Panc1 (cell line): ENCODE measurements at regions not wholly inside any gene's neighbourhood (a gene's known extent, or its start where the extent isn't known, plus 50 kb on each side); places are given as distances from the start of the nearest gene placed in this dataset.

Experiments
- ATAC-seq: fragments of 200-7000 bp; cut with Tn5 transposase; 2 replicates; pipeline ENCODE4 v1.9.1; 2020; ENCODE audit warnings: mild to moderate bottlenecking, moderate library complexity
- BruUV-seq: library from RNA; stranded (reverse); fragments of 400-500 nt; replicated peaks from 2 replicates; lab custom pipeline; 2021; lab: Mats Ljungman, UMichigan
- CTCF ChIA-PET: fragments of 300-600 bp; sonication (Branson Sonifier 250); formaldehyde crosslinking; loops from one replicate; lab custom pipeline; 2022; ENCODE audit warnings: antibody characterized with exemption; lab: Charles Lee
- POLR2A ChIA-PET: fragments of 300-600 bp; sonication (Branson Sonifier 250); formaldehyde crosslinking; loops from one replicate; lab custom pipeline; 2022; ENCODE audit warnings: antibody characterized with exemption; lab: Charles Lee
- DNase-seq: peaks from one replicate; pipeline ENCODE4 v3.0.0-alpha.2; 2010; ENCODE audit warnings: low read depth, low spot score
- H3K27ac ChIP-seq: 2 replicates; pipeline ENCODE4 v1.5.1; 2011; ENCODE audit warnings: mild to moderate bottlenecking, low read length, inconsistent platforms
- H3K27me3 ChIP-seq: fragments of 200-500 bp; sonication (Bioruptor generic); 2 replicates; pipeline ENCODE4 v1.6.0; 2014; ENCODE audit warnings: low read length, inconsistent platforms; ENCODE audit not compliant: control insufficient read depth, insufficient read depth
- H3K36me3 ChIP-seq: fragments of 200-500 bp; sonication (Bioruptor generic); 2 replicates; pipeline ENCODE4 v1.5.1; 2014; ENCODE audit warnings: inconsistent platforms, mild to moderate bottlenecking, low read length, moderate library complexity; ENCODE audit not compliant: control insufficient read depth, insufficient read depth
- H3K4me1 ChIP-seq: 2 replicates; pipeline ENCODE4 v1.5.1; 2011; ENCODE audit warnings: inconsistent platforms, mild to moderate bottlenecking, low read length, moderate library complexity; ENCODE audit not compliant: control insufficient read depth, insufficient read depth
- H3K4me3 ChIP-seq, 2 experiments: 2 replicates each; pipeline ENCODE4 v1.5.1; 2011 to 2012; ENCODE audit warnings: low read depth in 2 of 2, low read length in 2 of 2, mild to moderate bottlenecking in 2 of 2, inconsistent platforms in 1 of 2, moderate library complexity in 1 of 2
- H3K9me3 ChIP-seq: fragments of 200-500 bp; sonication (Bioruptor generic); 2 replicates; pipeline ENCODE4 v1.5.1; 2014; ENCODE audit warnings: low read depth, mild to moderate bottlenecking, inconsistent platforms, low read length, moderate library complexity; ENCODE audit not compliant: control insufficient read depth, insufficient read depth
- POLR2AphosphoS5 ChIP-seq: IDR thresholded peaks from 2 replicates; pipeline ENCODE4 v1.6.1; 2012; ENCODE audit warnings: mild to moderate bottlenecking, low read depth, low read length, moderate library complexity
- SIN3A ChIP-seq: IDR thresholded peaks from 2 replicates; pipeline ENCODE4 v1.6.1; 2012; ENCODE audit warnings: low read depth, mild to moderate bottlenecking, low read length, moderate library complexity, borderline replicate concordance; ENCODE audit not compliant: insufficient read depth
- TCF7L2 ChIP-seq: IDR thresholded peaks from 2 replicates; pipeline ENCODE4 v1.6.1; 2011; ENCODE audit warnings: mild to moderate bottlenecking, low read depth, low read length, inconsistent platforms
- in situ Hi-C: cut with HindIII; loops from 2 replicates; pipeline ENCODE4 v1.10.0; 2016; ENCODE audit warnings: low sequenced_read_pairs, low pct_unique_long_range_greater_than_20kb
- intact Hi-C: fragments of 100-400 bp; cut with micrococcal nuclease; formaldehyde crosslinking; loops from one replicate; pipeline ENCODE4 v1.10.0; 2022; ENCODE audit not compliant: unreplicated experiment
- TF ChIP-seq, protein P1 (sequence below): fragments of 450-650 bp; IDR thresholded peaks from 2 replicates; pipeline ENCODE4 v1.5.1; 2017; ENCODE audit warnings: mild to moderate bottlenecking
- TF ChIP-seq, protein P2 (sequence below), 2 experiments: IDR thresholded peaks; 2 replicates each; pipeline ENCODE4 v1.6.1; 2011 to 2012; ENCODE audit warnings: low read depth in 2 of 2, control low read depth in 1 of 2, low read length in 1 of 2, mild to moderate bottlenecking in 1 of 2, moderate library complexity in 1 of 2; ENCODE audit not compliant: insufficient read depth in 1 of 2

DNA sequence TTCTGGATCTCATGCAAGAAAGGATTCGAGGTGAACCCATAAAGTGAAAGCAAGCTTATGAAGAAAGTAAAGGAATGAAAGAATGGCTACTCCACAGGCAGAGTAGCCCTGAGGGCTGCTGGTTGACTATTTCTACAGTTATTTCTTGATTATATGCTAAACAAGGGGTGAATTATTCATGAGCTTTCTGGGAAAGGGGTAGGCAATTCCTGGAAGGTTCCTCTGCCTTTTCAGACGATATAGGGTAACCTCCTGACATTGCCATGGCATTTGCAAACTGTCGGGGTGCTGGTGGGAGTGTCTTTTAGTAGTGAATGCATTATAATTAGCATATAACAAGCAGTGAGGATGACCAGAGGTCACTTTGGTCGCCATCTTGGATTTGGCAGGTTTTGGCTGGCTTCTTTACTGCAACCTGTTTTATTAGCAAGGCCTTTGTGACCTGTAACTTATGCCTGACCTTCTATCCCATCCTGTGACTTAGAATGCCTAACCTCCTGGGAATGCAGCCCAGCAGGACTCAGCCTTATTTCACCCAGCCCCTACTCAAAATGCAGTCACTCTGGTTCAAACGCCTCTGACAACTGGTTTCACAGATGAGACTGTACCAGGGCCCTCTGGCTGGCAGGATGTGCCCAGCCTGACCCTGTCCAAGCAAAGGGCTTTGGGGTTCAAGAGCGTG lies 157.7 kb upstream of the SFSWAP start:
- Histone ChIP-seq H3K4me1 (no peaks in the 10 kb centered on the region), H3K27ac (no peak overlapping the region), H3K27me3 (peaks cover 6% of the 10 kb centered on the region; the same call in 1 of the 2 replicates), H3K36me3 (no peaks in the 10 kb centered on the region), H3K9me3 (no peaks in the 10 kb centered on the region), H3K4me3 (no peak overlapping the region)
- in situ Hi-C loops (no loop called here), intact Hi-C loops (no loop called here)
- no peak for ATAC-seq
- POLR2A ChIA-PET: no interaction called here
- no TSS peak for BruUV-seq
- no peak for DNase-seq
- TF ChIP-seq SIN3A (no peak), TCF7L2 (no peak), POLR2AphosphoS5 (no peak)
- TF ChIP-seq, protein P1, sequence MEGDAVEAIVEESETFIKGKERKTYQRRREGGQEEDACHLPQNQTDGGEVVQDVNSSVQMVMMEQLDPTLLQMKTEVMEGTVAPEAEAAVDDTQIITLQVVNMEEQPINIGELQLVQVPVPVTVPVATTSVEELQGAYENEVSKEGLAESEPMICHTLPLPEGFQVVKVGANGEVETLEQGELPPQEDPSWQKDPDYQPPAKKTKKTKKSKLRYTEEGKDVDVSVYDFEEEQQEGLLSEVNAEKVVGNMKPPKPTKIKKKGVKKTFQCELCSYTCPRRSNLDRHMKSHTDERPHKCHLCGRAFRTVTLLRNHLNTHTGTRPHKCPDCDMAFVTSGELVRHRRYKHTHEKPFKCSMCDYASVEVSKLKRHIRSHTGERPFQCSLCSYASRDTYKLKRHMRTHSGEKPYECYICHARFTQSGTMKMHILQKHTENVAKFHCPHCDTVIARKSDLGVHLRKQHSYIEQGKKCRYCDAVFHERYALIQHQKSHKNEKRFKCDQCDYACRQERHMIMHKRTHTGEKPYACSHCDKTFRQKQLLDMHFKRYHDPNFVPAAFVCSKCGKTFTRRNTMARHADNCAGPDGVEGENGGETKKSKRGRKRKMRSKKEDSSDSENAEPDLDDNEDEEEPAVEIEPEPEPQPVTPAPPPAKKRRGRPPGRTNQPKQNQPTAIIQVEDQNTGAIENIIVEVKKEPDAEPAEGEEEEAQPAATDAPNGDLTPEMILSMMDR: no peak
- TF ChIP-seq, protein P2, sequence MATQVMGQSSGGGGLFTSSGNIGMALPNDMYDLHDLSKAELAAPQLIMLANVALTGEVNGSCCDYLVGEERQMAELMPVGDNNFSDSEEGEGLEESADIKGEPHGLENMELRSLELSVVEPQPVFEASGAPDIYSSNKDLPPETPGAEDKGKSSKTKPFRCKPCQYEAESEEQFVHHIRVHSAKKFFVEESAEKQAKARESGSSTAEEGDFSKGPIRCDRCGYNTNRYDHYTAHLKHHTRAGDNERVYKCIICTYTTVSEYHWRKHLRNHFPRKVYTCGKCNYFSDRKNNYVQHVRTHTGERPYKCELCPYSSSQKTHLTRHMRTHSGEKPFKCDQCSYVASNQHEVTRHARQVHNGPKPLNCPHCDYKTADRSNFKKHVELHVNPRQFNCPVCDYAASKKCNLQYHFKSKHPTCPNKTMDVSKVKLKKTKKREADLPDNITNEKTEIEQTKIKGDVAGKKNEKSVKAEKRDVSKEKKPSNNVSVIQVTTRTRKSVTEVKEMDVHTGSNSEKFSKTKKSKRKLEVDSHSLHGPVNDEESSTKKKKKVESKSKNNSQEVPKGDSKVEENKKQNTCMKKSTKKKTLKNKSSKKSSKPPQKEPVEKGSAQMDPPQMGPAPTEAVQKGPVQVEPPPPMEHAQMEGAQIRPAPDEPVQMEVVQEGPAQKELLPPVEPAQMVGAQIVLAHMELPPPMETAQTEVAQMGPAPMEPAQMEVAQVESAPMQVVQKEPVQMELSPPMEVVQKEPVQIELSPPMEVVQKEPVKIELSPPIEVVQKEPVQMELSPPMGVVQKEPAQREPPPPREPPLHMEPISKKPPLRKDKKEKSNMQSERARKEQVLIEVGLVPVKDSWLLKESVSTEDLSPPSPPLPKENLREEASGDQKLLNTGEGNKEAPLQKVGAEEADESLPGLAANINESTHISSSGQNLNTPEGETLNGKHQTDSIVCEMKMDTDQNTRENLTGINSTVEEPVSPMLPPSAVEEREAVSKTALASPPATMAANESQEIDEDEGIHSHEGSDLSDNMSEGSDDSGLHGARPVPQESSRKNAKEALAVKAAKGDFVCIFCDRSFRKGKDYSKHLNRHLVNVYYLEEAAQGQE (IDR thresholded peaks at IDR 0.05; ENCODE audit: insufficient read depth in 1 of 2, low read depth in 2 of 2, low read length in 1 of 2): no peak
- CTCF ChIA-PET: no interaction called here

DNA sequence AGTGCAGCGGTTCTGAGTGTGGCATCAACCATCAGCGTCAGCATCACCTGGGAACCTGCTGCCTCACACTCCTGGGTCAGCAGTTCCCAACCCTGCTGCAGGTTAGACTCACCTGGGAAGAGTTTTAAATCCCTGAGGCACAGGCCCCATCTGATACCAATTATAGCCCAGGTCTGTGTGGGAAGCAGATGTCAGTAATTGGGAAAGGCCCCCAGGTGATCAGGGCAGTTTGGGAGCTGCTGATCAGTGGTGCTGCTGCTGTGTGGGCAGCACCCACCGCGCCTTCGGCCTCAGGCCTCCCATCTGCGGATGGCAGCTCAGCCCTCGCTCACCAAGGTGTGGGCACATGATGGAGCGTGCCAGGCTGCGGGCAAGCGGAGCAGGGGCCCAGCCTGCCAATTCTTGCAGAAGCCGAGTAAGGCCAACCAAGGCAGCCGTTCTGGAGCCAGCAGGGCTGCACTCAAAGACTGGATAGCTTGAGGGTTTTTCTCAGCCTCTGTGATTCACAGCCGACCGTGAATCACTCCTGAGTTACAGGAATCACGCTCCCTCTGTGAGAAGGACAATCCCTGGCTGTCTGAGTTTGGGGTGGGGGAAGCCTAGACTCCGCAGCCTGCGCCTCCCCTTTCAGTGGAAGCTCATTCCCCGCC lies 155.6 kb upstream of the SFSWAP start:
- in situ Hi-C loops (no loop called here), intact Hi-C loops (no loop called here)
- Histone ChIP-seq H3K9me3 (no peaks in the 10 kb centered on the region), H3K36me3 (no peaks in the 10 kb centered on the region), H3K4me3 (no peak overlapping the region), H3K4me1 (no peaks in the 10 kb centered on the region), H3K27me3 (0 out of 2 replicates have a peak, but pooled peaks cover 2% of the 10 kb centered on the region), H3K27ac (no peak overlapping the region)
- no TSS peak for BruUV-seq
- DNase-seq (no peak), ATAC-seq (no peak)
- TF ChIP-seq, protein P2 (IDR thresholded peaks at IDR 0.05; ENCODE audit: insufficient read depth in 1 of 2, low read depth in 2 of 2, low read length in 1 of 2): no peak
- TF ChIP-seq SIN3A (no peak), TCF7L2 (no peak), POLR2AphosphoS5 (no peak)
- TF ChIP-seq, protein P1: no peak
- ChIA-PET POLR2A (interaction anchor here (0.6 kb wide), 1 partner anchor 1145 kb away, joined by 3 read pairs; no protein-coding TSS in a partner anchor), CTCF (interaction anchor here (0.6 kb wide), 1 partner anchor 151 kb away, joined by 4 read pairs; no protein-coding TSS in a partner anchor)
